ENCODE measurements at regions not wholly inside any gene's neighbourhood (a gene's known extent, or its start where the extent isn't known, plus 50 kb on each side); places are given as distances from the start of the nearest gene placed in this dataset.

GRCh38 chr5:144703776-144704175, 533.1 kb downstream of the KCTD16 start:
- H3K27me3 Mint-ChIP-seq = peaks cover 0 to 5% (median 0%) of the 10 kb centered on the region in 5 donors
- no peak for ATAC-seq

GRCh38 chr5:144698484-144698883, 527.8 kb downstream of the KCTD16 start:
- Histone ChIP-seq H3K4me3 (ENCODE audit: low read length) (no peak overlapping the region), H3K4me1 (ENCODE audit: control insufficient read depth in 2 of 2, insufficient read depth in 2 of 2, low read length in 2 of 2) (no peaks in the 10 kb centered on the region), H3K36me3 (ENCODE audit: control insufficient read depth in 2 of 3, insufficient read depth in 3 of 3, low read length in 3 of 3) (no peaks in the 10 kb centered on the region), H3K27me3 (ENCODE audit: control insufficient read depth in 2 of 2, insufficient read depth in 2 of 2, low read length in 2 of 2) (no peaks in the 10 kb centered on the region), H3K9me3 (ENCODE audit: control insufficient read depth in 2 of 3, low read length in 3 of 3) (no peaks in the 10 kb centered on the region), H3K27ac (ENCODE audit: low read depth, low read length) (no peak overlapping the region)
- intact Hi-C loops (cut with micrococcal nuclease) = no loop called here
- Mint-ChIP-seq H3K36me3 (no peaks in the 10 kb centered on the region), H3K4me3 (no peak overlapping the region), H3K9me3 (peaks cover 0 to 8% (median 2%) of the 10 kb centered on the region in 11 donors), H3K27me3 (peaks cover 0 to 5% (median 0%) of the 10 kb centered on the region in 5 donors), H3K27ac (no peak overlapping the region), H3K4me1 (no peaks in the 10 kb centered on the region)
- POLR2A ChIA-PET = no interaction called here
- ATAC-seq (no peak), DNase-seq (no peak)
- CTCF ChIA-PET = no interaction called here

More at GRCh38 chr5:144703776-144704175, 533.1 kb downstream of the KCTD16 start:
- H3K4me3 Mint-ChIP-seq = no peak overlapping the region
- no peak for DNase-seq
- no peak overlapping the region for H3K27ac Mint-ChIP-seq
- H3K36me3 ChIP-seq (ENCODE audit: control insufficient read depth in 2 of 3, insufficient read depth in 3 of 3, low read length in 3 of 3) = no peaks in the 10 kb centered on the region
- no peaks in the 10 kb centered on the region for H3K9me3 ChIP-seq (ENCODE audit: control insufficient read depth in 2 of 3, low read length in 3 of 3)
- H3K27me3 ChIP-seq (ENCODE audit: control insufficient read depth in 2 of 2, insufficient read depth in 2 of 2, low read length in 2 of 2) = no peaks in the 10 kb centered on the region
- ChIA-PET POLR2A (no interaction called here), CTCF (no interaction called here)
- H3K9me3 Mint-ChIP-seq = peaks cover 0 to 8% (median 4%) of the 10 kb centered on the region in 11 donors
- H3K4me1 Mint-ChIP-seq = no peaks in the 10 kb centered on the region
- no peak overlapping the region for H3K4me3 ChIP-seq (ENCODE audit: low read length)
- no peaks in the 10 kb centered on the region for H3K36me3 Mint-ChIP-seq
- no peak overlapping the region for H3K27ac ChIP-seq (ENCODE audit: low read depth, low read length)
- intact Hi-C loops (cut with micrococcal nuclease) = no loop called here
- no peaks in the 10 kb centered on the region for H3K4me1 ChIP-seq (ENCODE audit: control insufficient read depth in 2 of 2, insufficient read depth in 2 of 2, low read length in 2 of 2)

- DNase-seq (no peak), ATAC-seq (no peak)
- ChIA-PET POLR2A (no interaction called here), CTCF (no interaction called here)
- Histone ChIP-seq H3K4me3 (ENCODE audit: low read length) (no peak overlapping the region), H3K27ac (ENCODE audit: low read depth, low read length) (no peak overlapping the region), H3K36me3 (ENCODE audit: control insufficient read depth in 2 of 3, insufficient read depth in 3 of 3, low read length in 3 of 3) (no peaks in the 10 kb centered on the region), H3K9me3 (ENCODE audit: control insufficient read depth in 2 of 3, low read length in 3 of 3) (no peaks in the 10 kb centered on the region), H3K27me3 (ENCODE audit: control insufficient read depth in 2 of 2, insufficient read depth in 2 of 2, low read length in 2 of 2) (no peaks in the 10 kb centered on the region), H3K4me1 (ENCODE audit: control insufficient read depth in 2 of 2, insufficient read depth in 2 of 2, low read length in 2 of 2) (no peaks in the 10 kb centered on the region)
- intact Hi-C loops (cut with micrococcal nuclease) = no loop called here
- H3K4me1 Mint-ChIP-seq = no peaks in the 10 kb centered on the region
- H3K4me3 Mint-ChIP-seq = no peak overlapping the region
- peaks cover 0 to 10% (median 2%) of the 10 kb centered on the region in 11 donors for H3K9me3 Mint-ChIP-seq
- peaks cover 0 to 5% (median 0%) of the 10 kb centered on the region in 5 donors for H3K27me3 Mint-ChIP-seq
- H3K36me3 Mint-ChIP-seq = no peaks in the 10 kb centered on the region
- H3K27ac Mint-ChIP-seq = no peak overlapping the region
These were observed 527.2 kb downstream of the KCTD16 start for GRCh38 chr5:144697847-144698262.

- no peak overlapping the region for H3K27ac Mint-ChIP-seq
- no peaks in the 10 kb centered on the region for H3K36me3 ChIP-seq (ENCODE audit: control insufficient read depth in 2 of 3, insufficient read depth in 3 of 3, low read length in 3 of 3)
- CTCF ChIA-PET = no interaction called here
- H3K36me3 Mint-ChIP-seq = no peaks in the 10 kb centered on the region
- POLR2A ChIA-PET = no interaction called here
- ATAC-seq (no peak), DNase-seq (no peak)
- H3K4me1 Mint-ChIP-seq = no peaks in the 10 kb centered on the region
- no peaks in the 10 kb centered on the region for H3K4me1 ChIP-seq (ENCODE audit: control insufficient read depth in 2 of 2, insufficient read depth in 2 of 2, low read length in 2 of 2)
- peaks cover 0 to 24% (median 5%) of the 10 kb centered on the region in 11 donors for H3K9me3 Mint-ChIP-seq
- H3K4me3 ChIP-seq (ENCODE audit: low read length) = no peak overlapping the region
- no peaks in the 10 kb centered on the region for H3K27me3 Mint-ChIP-seq
- intact Hi-C loops (cut with micrococcal nuclease) = no loop called here
- no peaks in the 10 kb centered on the region for H3K27me3 ChIP-seq (ENCODE audit: control insufficient read depth in 2 of 2, insufficient read depth in 2 of 2, low read length in 2 of 2)
- H3K4me3 Mint-ChIP-seq = no peak overlapping the region
- no peaks in the 10 kb centered on the region for H3K9me3 ChIP-seq (ENCODE audit: control insufficient read depth in 2 of 3, low read length in 3 of 3)
- no peak overlapping the region for H3K27ac ChIP-seq (ENCODE audit: low read depth, low read length)
These were observed 521.3 kb downstream of the KCTD16 start for GRCh38 chr5:144691936-144692335.

- H3K9me3 ChIP-seq (ENCODE audit: control insufficient read depth in 2 of 3, low read length in 3 of 3) = no peaks in the 10 kb centered on the region
- H3K27ac Mint-ChIP-seq = no peak overlapping the region
- DNase-seq (no peak), ATAC-seq (no peak)
- H3K27me3 ChIP-seq (ENCODE audit: control insufficient read depth in 2 of 2, insufficient read depth in 2 of 2, low read length in 2 of 2) = no peaks in the 10 kb centered on the region
- H3K27ac ChIP-seq (ENCODE audit: low read depth, low read length) = no peak overlapping the region
- no peak overlapping the region for H3K4me3 Mint-ChIP-seq
- H3K36me3 Mint-ChIP-seq = no peaks in the 10 kb centered on the region
- H3K36me3 ChIP-seq (ENCODE audit: control insufficient read depth in 2 of 3, insufficient read depth in 3 of 3, low read length in 3 of 3) = no peaks in the 10 kb centered on the region
- H3K4me1 ChIP-seq (ENCODE audit: control insufficient read depth in 2 of 2, insufficient read depth in 2 of 2, low read length in 2 of 2) = no peaks in the 10 kb centered on the region
- no peaks in the 10 kb centered on the region for H3K27me3 Mint-ChIP-seq
- H3K9me3 Mint-ChIP-seq = peaks cover 3 to 32% (median 8%) of the 10 kb centered on the region in 11 donors
- H3K4me1 Mint-ChIP-seq = no peaks in the 10 kb centered on the region
- intact Hi-C loops (cut with micrococcal nuclease) = no loop called here
- POLR2A ChIA-PET = no interaction called here
- CTCF ChIA-PET = no interaction called here
- no peak overlapping the region for H3K4me3 ChIP-seq (ENCODE audit: low read length)
These were observed 514.2 kb downstream of the KCTD16 start for GRCh38 chr5:144684899-144685298.

GRCh38 chr5:144680711-144681110, 510.0 kb downstream of the KCTD16 start:
- no peaks in the 10 kb centered on the region for H3K4me1 ChIP-seq (ENCODE audit: control insufficient read depth in 2 of 2, insufficient read depth in 2 of 2, low read length in 2 of 2)
- peaks cover 0 to 5% (median 0%) of the 10 kb centered on the region in 3 experiments for H3K9me3 ChIP-seq (ENCODE audit: control insufficient read depth in 2 of 3, low read length in 3 of 3)
- no peak overlapping the region for H3K4me3 ChIP-seq (ENCODE audit: low read length)
- Mint-ChIP-seq H3K4me1 (no peaks in the 10 kb centered on the region), H3K4me3 (no peak overlapping the region), H3K9me3 (peaks cover 3 to 23% (median 8%) of the 10 kb centered on the region in 11 donors), H3K27me3 (no peaks in the 10 kb centered on the region), H3K27ac (no peak overlapping the region), H3K36me3 (peaks cover 0 to 3% (median 0%) of the 10 kb centered on the region in 5 donors)
- H3K27me3 ChIP-seq (ENCODE audit: control insufficient read depth in 2 of 2, insufficient read depth in 2 of 2, low read length in 2 of 2) = no peaks in the 10 kb centered on the region
- POLR2A ChIA-PET = no interaction called here
- ATAC-seq (no peak), DNase-seq (no peak)
- no peaks in the 10 kb centered on the region for H3K36me3 ChIP-seq (ENCODE audit: control insufficient read depth in 2 of 3, insufficient read depth in 3 of 3, low read length in 3 of 3)
- CTCF ChIA-PET = no interaction called here
- H3K27ac ChIP-seq (ENCODE audit: low read depth, low read length) = no peak overlapping the region
- intact Hi-C loops (cut with micrococcal nuclease) = no loop called here

GRCh38 chr5:144671066-144671465, 500.4 kb downstream of the KCTD16 start:
- H3K4me3 Mint-ChIP-seq = no peak overlapping the region
- no peaks in the 10 kb centered on the region for H3K36me3 Mint-ChIP-seq
- no peak for ATAC-seq
- Histone ChIP-seq H3K36me3 (ENCODE audit: control insufficient read depth in 2 of 3, insufficient read depth in 3 of 3, low read length in 3 of 3) (no peaks in the 10 kb centered on the region), H3K4me3 (ENCODE audit: low read length) (no peak overlapping the region), H3K4me1 (ENCODE audit: control insufficient read depth in 2 of 2, insufficient read depth in 2 of 2, low read length in 2 of 2) (no peaks in the 10 kb centered on the region), H3K27ac (ENCODE audit: low read depth, low read length) (no peak overlapping the region), H3K9me3 (ENCODE audit: control insufficient read depth in 2 of 3, low read length in 3 of 3) (no peaks in the 10 kb centered on the region), H3K27me3 (ENCODE audit: control insufficient read depth in 2 of 2, insufficient read depth in 2 of 2, low read length in 2 of 2) (no peaks in the 10 kb centered on the region)
- ChIA-PET POLR2A (no interaction called here), CTCF (no interaction called here)
- no peaks in the 10 kb centered on the region for H3K4me1 Mint-ChIP-seq
- intact Hi-C loops (cut with micrococcal nuclease) = no loop called here
- no peaks in the 10 kb centered on the region for H3K27me3 Mint-ChIP-seq
- peaks cover 0 to 15% (median 0%) of the 10 kb centered on the region in 11 donors for H3K9me3 Mint-ChIP-seq
- H3K27ac Mint-ChIP-seq = no peak overlapping the region
- DNase-seq = no peak

Measured in naive thymus-derived CD4-positive, alpha-beta T cell (primary cell).